HEK293T (cell line): ENCODE measurements at regions not wholly inside any gene's neighbourhood (a gene's known extent, or its start where the extent isn't known, plus 50 kb on each side); places are given as distances from the start of the nearest gene placed in this dataset.

ENCODE experiments used
- BHLHE40 ChIP-seq: fragments of 450-650 bp; IDR thresholded peaks from 2 replicates; pipeline ENCODE4 v1.6.1; 2016; ENCODE audit warnings: mild to moderate bottlenecking, moderate library complexity, borderline replicate concordance
- CTBP1 ChIP-seq: fragments of 450-650 bp; IDR thresholded peaks from 2 replicates; pipeline ENCODE4 v1.6.1; 2016; ENCODE audit warnings: borderline replicate concordance
- ELF4 ChIP-seq: fragments of 450-650 bp; IDR thresholded peaks from 2 replicates; pipeline ENCODE4 v1.6.1; 2017; ENCODE audit warnings: antibody characterized with exemption
- FOXA1 ChIP-seq: fragments of 450-650 bp; IDR thresholded peaks from 2 replicates; pipeline ENCODE4 v1.6.1; 2016; ENCODE audit warnings: mild to moderate bottlenecking
- FOXK2 ChIP-seq: fragments of 450-650 bp; IDR thresholded peaks from 2 replicates; pipeline ENCODE4 v1.6.1; 2016; ENCODE audit warnings: mild to moderate bottlenecking
- FOXM1 ChIP-seq: fragments of 450-650 bp; IDR thresholded peaks from 2 replicates; pipeline ENCODE4 v1.6.1; 2017; ENCODE audit warnings: mild to moderate bottlenecking, borderline replicate concordance
- NFRKB ChIP-seq: fragments of 450-650 bp; IDR thresholded peaks from 2 replicates; pipeline ENCODE4 v1.6.1; 2016; ENCODE audit warnings: mild to moderate bottlenecking, moderate library complexity
- SP1 ChIP-seq: fragments of 450-650 bp; IDR thresholded peaks from 2 replicates; pipeline ENCODE4 v1.6.1; 2017
- SUZ12 ChIP-seq: fragments of 450-650 bp; IDR thresholded peaks from 2 replicates; pipeline ENCODE4 v1.6.1; 2016; ENCODE audit warnings: mild to moderate bottlenecking
- TARDBP ChIP-seq: fragments of 450-650 bp; IDR thresholded peaks from 2 replicates; pipeline ENCODE4 v1.6.1; 2016
- ZNF384 ChIP-seq: fragments of 450-650 bp; IDR thresholded peaks from 2 replicates; pipeline ENCODE4 v1.6.1; 2016
- TF ChIP-seq, protein P1 (sequence below): fragments of 450-650 bp; IDR thresholded peaks from 2 replicates; pipeline ENCODE4 v1.6.1; 2016

- TF ChIP-seq FOXK2 (no peak), BHLHE40 (no peak), SUZ12 (no peak), FOXM1 (no peak), ZNF384 (no peak), FOXA1 (no peak), SP1 (no peak), CTBP1 (no peak), ELF4 (no peak), TARDBP (no peak), NFRKB (no peak)
- TF ChIP-seq, protein P1, sequence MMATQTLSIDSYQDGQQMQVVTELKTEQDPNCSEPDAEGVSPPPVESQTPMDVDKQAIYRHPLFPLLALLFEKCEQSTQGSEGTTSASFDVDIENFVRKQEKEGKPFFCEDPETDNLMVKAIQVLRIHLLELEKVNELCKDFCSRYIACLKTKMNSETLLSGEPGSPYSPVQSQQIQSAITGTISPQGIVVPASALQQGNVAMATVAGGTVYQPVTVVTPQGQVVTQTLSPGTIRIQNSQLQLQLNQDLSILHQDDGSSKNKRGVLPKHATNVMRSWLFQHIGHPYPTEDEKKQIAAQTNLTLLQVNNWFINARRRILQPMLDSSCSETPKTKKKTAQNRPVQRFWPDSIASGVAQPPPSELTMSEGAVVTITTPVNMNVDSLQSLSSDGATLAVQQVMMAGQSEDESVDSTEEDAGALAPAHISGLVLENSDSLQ = no peak
Measured at GRCh38 chr10:4094751-4095150, 309.7 kb upstream of the KLF6 start.
